ENCODE measurements at regions not wholly inside any gene's neighbourhood (a gene's known extent, or its start where the extent isn't known, plus 50 kb on each side); places are given as distances from the start of the nearest gene placed in this dataset.

DNA sequence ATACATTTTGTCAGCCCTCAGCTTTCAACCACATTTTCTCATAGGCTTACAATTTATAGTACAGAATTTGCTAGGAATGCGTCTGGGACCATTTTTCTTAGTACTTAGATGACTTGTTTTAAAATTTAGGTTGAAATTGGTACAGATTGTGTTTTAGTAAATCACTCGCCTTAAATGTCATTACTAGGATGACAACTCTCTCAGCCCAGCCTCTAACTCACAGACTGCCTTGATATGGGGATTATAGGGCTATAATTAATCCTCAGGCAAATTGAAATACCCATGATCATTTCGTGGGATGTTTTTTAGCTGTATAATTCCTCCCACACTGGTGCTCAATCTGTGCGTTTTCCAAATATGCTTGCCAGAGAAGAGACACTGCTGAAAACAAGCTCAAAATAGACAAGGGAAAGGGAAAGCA lies 299.7 kb upstream of the AKR1E2 start:
- no peak for DNase-seq
- TF ChIP-seq, protein P1, sequence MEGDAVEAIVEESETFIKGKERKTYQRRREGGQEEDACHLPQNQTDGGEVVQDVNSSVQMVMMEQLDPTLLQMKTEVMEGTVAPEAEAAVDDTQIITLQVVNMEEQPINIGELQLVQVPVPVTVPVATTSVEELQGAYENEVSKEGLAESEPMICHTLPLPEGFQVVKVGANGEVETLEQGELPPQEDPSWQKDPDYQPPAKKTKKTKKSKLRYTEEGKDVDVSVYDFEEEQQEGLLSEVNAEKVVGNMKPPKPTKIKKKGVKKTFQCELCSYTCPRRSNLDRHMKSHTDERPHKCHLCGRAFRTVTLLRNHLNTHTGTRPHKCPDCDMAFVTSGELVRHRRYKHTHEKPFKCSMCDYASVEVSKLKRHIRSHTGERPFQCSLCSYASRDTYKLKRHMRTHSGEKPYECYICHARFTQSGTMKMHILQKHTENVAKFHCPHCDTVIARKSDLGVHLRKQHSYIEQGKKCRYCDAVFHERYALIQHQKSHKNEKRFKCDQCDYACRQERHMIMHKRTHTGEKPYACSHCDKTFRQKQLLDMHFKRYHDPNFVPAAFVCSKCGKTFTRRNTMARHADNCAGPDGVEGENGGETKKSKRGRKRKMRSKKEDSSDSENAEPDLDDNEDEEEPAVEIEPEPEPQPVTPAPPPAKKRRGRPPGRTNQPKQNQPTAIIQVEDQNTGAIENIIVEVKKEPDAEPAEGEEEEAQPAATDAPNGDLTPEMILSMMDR (IDR thresholded peaks at IDR 0.05; ENCODE audit: low read depth, low read length): no peak
- H3K36me3 ChIP-seq: no peaks in the 10 kb centered on the region
- no peaks in the 10 kb centered on the region for H3K9me3 ChIP-seq
- no peaks in the 10 kb centered on the region for H3K4me1 ChIP-seq
- no peaks in the 10 kb centered on the region for H3K27me3 ChIP-seq
- H3K4me3 ChIP-seq (ENCODE audit: low read depth, low read length): no peak overlapping the region

DNA sequence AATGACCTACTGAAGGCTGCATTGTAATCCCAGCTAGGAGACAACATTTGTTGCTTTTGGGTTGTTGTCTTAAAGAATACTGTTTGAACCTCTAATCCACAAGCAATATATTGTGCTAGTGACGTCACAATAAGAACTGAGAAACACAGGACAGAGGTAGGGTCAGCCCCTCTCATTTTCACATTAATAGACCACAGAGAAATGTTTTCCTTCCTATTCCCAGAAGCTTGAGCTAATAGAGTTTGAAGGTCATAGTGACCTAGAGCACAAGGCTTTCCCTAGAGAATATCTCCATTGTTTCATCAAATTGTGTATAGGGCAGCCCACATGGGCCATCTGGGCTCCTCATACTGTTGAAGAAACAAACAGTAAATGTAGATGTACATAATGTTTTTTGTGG lies 300.9 kb upstream of the AKR1E2 start:
- no peak overlapping the region for H3K4me3 ChIP-seq (ENCODE audit: low read depth, low read length)
- no peaks in the 10 kb centered on the region for H3K9me3 ChIP-seq
- TF ChIP-seq, protein P1 (IDR thresholded peaks at IDR 0.05; ENCODE audit: low read depth, low read length): no peak

DNA sequence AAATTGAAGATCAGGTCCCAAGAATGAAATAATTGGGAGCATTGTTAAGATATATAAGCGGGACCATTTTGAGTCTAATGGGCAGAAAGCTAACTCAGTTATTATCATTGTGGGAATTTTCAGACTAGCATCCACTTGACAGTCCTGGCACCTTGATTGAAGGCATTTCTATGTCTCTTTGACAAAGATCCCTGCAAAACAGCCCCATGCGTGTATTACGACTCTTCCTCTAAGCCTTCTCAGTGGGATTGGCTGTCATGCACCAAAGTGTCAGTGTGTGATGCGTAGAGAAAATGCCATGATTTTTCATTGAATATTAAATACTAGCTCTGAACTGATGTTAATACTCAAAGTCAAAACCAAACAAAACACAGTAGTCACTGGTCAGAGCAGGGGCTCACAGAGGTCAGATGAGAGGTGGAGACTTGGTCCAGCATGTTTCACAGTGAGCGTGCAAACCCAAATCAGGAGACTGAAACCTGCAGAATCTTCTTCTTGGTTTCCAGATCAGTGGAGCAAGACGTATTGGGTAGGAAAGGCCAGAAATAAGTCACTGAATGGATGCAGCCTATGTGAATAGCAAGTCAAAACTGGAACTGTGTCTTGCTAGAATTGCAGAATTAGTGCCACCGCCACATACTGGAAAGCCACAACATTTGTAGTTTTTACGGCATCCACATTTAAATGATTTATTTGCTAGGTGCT lies 303.6 kb upstream of the AKR1E2 start:
- no peaks in the 10 kb centered on the region for H3K27me3 ChIP-seq
- H3K4me3 ChIP-seq (ENCODE audit: low read depth, low read length): no peak overlapping the region
- DNase-seq: no peak
- H3K9me3 ChIP-seq: no peaks in the 10 kb centered on the region
- TF ChIP-seq, protein P1 (IDR thresholded peaks at IDR 0.05; ENCODE audit: low read depth, low read length): no peak
- no peaks in the 10 kb centered on the region for H3K36me3 ChIP-seq
- no peaks in the 10 kb centered on the region for H3K4me1 ChIP-seq

More for the DNA sequence above, 300.9 kb upstream of the AKR1E2 start:
- Histone ChIP-seq H3K4me1 (no peaks in the 10 kb centered on the region), H3K36me3 (no peaks in the 10 kb centered on the region), H3K27me3 (no peaks in the 10 kb centered on the region)
- DNase-seq: no peak

DNA sequence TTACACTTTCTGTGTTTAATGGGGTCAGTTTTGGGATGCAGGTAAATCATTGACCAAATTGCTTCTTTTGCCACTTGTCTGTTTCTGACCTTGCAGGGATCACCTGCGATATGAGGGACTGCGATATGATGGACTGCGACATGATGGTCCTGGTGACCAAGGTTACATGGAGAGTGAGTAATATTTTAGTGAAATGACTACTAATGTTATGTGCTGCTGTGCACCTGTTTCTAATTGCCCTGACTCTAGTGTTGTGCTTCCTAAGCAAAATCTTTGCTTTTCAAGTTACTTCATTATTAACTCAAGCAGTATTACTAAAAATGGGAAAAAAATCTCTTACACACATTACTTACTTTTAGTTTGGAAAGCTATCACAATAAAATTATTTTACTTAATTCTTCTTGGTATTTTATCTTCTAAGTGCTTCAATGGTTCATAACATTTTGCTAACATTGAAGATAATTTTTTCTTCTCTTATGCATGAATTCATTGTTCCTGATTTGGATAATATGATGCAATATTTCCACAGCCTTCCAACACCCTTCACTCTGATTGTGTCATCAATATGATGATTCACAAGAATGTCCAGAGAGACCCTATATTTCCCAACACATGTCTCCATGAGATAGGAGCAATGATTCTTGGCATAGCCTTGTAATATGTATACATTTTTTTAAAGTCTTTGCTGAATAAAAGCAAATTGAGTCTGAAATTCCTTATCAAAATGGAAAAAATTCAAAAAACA lies 306.2 kb upstream of the AKR1E2 start:
- no peak for DNase-seq
- Histone ChIP-seq H3K9me3 (no peaks in the 10 kb centered on the region), H3K4me3 (ENCODE audit: low read depth, low read length) (no peak overlapping the region), H3K36me3 (no peaks in the 10 kb centered on the region), H3K27me3 (no peaks in the 10 kb centered on the region), H3K4me1 (no peaks in the 10 kb centered on the region)
- TF ChIP-seq, protein P1 (IDR thresholded peaks at IDR 0.05; ENCODE audit: low read depth, low read length): no peak

DNA sequence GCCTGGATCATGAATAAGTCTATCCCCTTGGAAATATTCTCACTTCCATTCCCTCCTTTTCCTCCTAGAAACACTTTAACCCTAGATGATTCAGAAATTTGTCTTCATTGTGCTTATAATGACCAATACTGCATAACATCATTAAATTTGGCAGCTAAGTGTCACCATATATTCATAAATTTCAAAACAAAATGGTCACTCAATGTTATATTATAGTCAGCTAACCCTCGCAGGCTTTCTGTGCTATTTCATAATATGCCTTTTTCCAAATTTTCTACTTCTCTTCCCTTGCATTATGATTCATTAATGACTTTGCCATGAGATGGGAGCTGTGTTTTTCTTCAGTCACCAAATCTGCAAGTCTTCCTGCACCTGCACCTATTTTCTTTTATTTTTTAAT lies 308.3 kb upstream of the AKR1E2 start:
- H3K27me3 ChIP-seq: no peaks in the 10 kb centered on the region
- TF ChIP-seq, protein P1 (IDR thresholded peaks at IDR 0.05; ENCODE audit: low read depth, low read length): no peak
- DNase-seq: no peak
- H3K36me3 ChIP-seq: no peaks in the 10 kb centered on the region
- H3K4me3 ChIP-seq (ENCODE audit: low read depth, low read length): no peak overlapping the region
- no peaks in the 10 kb centered on the region for H3K4me1 ChIP-seq
- no peaks in the 10 kb centered on the region for H3K9me3 ChIP-seq

DNA sequence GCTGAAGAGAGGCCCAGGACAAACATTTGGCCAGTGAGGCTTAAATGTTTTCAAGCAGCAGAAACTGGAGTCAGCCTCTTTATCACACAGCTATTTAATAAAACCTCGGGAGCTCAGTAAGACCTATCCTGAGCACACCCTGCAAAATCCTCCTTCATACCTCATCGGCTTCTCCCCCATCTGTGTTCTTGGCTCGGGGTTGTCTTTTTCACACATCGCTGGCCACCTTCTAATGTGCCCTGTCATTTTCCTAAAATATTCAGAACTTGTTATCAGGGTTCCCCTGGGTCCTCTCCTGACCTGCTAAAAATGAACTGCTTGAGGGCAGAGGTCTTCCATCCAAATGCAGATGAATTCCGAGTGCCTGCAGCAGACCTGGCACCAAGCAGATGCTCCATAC lies 310.3 kb upstream of the AKR1E2 start:
- Histone ChIP-seq H3K27me3 (no peaks in the 10 kb centered on the region), H3K9me3 (no peaks in the 10 kb centered on the region), H3K36me3 (no peaks in the 10 kb centered on the region), H3K4me3 (ENCODE audit: low read depth, low read length) (no peak overlapping the region), H3K4me1 (no peaks in the 10 kb centered on the region)
- TF ChIP-seq, protein P1 (IDR thresholded peaks at IDR 0.05; ENCODE audit: low read depth, low read length): no peak
- DNase-seq: no peak
